ENCODE measurements at regions not wholly inside any gene's neighbourhood (a gene's known extent, or its start where the extent isn't known, plus 50 kb on each side); places are given as distances from the start of the nearest gene placed in this dataset.

DNA sequence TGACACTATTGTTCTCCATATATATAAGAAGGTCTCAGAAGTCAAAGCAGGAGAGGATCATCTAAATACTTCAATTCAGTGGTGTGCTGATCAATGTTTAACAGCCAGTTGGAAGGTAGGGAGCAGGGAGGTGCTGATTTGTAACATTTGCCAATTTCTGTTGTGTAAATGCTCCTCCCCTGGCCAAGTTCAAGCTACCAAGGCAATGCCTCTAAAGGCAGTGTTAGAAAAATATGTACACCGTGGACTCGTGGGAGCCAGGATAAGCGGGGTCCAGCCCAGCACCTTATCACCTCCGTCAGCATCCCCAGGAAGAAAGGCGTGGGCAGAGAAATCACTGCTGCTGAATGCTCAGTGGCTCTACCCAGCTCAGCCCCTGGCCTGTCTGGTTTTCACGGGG lies 75.3 kb upstream of the COX10 start:
- Histone ChIP-seq H3K4me1 (no peaks in the 10 kb centered on the region), H3K4me3 (no peak overlapping the region), H3K36me3 (no peaks in the 10 kb centered on the region), H3K27ac (no peak overlapping the region), H3K27me3 (no peaks in the 10 kb centered on the region), H3K9me3 (no peaks in the 10 kb centered on the region)
- intact Hi-C loops (cut with DNase I), result no loop called here
- no peak for DNase-seq
- no peak for ATAC-seq
- TF ChIP-seq, protein P1, sequence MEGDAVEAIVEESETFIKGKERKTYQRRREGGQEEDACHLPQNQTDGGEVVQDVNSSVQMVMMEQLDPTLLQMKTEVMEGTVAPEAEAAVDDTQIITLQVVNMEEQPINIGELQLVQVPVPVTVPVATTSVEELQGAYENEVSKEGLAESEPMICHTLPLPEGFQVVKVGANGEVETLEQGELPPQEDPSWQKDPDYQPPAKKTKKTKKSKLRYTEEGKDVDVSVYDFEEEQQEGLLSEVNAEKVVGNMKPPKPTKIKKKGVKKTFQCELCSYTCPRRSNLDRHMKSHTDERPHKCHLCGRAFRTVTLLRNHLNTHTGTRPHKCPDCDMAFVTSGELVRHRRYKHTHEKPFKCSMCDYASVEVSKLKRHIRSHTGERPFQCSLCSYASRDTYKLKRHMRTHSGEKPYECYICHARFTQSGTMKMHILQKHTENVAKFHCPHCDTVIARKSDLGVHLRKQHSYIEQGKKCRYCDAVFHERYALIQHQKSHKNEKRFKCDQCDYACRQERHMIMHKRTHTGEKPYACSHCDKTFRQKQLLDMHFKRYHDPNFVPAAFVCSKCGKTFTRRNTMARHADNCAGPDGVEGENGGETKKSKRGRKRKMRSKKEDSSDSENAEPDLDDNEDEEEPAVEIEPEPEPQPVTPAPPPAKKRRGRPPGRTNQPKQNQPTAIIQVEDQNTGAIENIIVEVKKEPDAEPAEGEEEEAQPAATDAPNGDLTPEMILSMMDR (IDR thresholded peaks at IDR 0.05), result no peak

DNA sequence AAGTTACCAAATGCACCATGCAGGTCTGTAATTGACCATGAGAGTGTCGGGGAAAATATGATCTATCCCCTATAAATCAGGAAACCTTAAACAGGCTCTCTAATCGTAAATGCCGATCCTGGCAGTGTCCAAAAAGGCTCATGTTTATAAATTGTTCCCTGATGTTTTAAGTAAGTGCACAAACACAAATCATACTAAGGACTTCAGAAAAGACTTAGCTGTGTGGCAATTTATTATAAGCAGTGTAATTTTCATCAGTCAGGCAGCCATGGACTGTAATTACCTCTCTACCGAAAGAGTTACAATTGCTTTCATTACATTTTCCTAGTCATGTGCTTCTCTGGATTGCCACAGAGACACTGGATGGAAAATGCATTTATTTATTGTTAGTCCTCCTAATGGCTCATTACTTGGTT lies 73.4 kb upstream of the COX10 start:
- TF ChIP-seq, protein P1 (IDR thresholded peaks at IDR 0.05), result no peak
- no peaks in the 10 kb centered on the region for H3K4me1 ChIP-seq
- intact Hi-C loops (cut with DNase I), result no loop called here
- no peaks in the 10 kb centered on the region for H3K9me3 ChIP-seq
- H3K27ac ChIP-seq, result no peak overlapping the region
- no peaks in the 10 kb centered on the region for H3K36me3 ChIP-seq
- DNase-seq (no peak), ATAC-seq (no peak)
- no peaks in the 10 kb centered on the region for H3K27me3 ChIP-seq
- H3K4me3 ChIP-seq, result no peak overlapping the region

DNA sequence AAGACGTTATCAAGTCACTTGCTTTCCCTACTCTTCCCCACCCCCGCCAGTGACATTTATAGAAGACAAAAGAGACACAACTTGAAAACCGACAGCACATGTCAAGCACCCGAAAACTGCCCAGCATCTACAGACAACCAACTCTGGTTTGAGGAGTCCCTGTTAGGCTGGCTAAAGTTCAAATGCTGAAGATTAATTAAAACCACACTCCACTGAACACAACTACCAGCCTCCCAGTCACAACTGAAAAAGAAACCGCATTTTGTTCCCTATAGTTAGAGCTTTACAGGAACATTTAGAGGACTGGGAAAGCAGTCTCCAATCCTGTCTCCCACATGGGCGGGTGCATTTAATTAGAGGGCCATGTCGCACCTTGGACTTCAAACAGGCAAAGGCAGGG lies 73.0 kb upstream of the COX10 start:
- no peaks in the 10 kb centered on the region for H3K4me1 ChIP-seq
- H3K9me3 ChIP-seq, result no peaks in the 10 kb centered on the region
- H3K27me3 ChIP-seq, result no peaks in the 10 kb centered on the region
- intact Hi-C loops (cut with DNase I), result no loop called here
- ATAC-seq (no peak), DNase-seq (no peak)
- no peaks in the 10 kb centered on the region for H3K36me3 ChIP-seq
- TF ChIP-seq, protein P1 (IDR thresholded peaks at IDR 0.05), result no peak
- no peak overlapping the region for H3K27ac ChIP-seq
- no peak overlapping the region for H3K4me3 ChIP-seq

DNA sequence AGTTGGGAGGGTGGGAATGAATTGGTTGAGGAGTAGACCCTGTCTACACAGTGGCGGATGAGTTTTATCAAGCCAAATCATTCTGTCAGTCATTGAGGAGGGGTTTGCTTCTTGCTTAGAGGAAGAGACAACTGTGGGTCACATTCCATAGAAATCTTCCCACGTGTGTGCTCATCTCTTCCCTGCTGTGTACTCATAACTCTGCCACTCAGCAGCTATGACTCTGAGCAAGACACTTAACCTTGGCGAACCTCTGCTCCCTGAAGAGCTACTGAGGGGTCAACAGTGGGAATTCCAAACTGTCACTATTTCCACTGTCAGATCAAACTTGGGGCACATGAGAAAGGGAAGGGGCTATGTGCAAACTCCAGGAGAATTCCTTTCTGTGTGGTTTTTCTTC lies 72.6 kb upstream of the COX10 start:
- no peak for ATAC-seq
- no peak for DNase-seq

DNA sequence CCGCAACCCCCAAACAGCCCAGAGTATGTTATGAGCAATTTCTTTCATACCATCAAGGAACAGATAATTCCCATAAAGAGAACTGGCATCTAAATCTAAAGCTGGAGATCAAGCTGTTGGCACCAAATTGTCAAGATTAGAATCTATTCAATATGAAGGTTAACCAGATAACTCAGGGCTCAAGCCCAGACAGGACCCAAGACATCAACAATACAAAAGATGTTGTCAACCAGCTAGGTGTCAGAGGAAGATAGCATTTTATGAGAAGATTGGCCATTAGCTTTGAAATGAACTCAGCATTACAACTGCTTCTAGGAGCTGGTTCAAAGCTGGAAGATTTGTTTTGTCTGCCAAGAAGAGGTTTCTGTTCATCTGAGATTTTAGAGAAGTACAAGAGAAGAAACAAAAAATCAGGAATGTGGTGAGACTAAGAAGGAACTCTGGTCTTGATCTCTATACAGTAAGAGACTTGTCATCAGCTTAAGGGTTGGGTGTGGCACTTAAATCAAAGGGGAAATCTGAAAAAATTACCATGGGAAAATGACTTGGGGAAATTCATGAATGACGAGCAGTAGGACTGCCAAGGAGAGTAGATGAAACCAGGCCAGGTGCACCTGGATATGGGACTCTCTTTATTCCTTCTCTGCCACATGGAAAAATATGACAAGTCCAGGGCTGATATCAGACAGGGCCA lies 64.2 kb upstream of the COX10 start:
- Histone ChIP-seq H3K27ac (no peak overlapping the region), H3K4me3 (no peak overlapping the region), H3K4me1 (no peaks in the 10 kb centered on the region), H3K9me3 (no peaks in the 10 kb centered on the region), H3K36me3 (no peaks in the 10 kb centered on the region), H3K27me3 (no peaks in the 10 kb centered on the region)
- ATAC-seq, result no peak
- intact Hi-C loops (cut with DNase I), result no loop called here
- DNase-seq, result no peak
- TF ChIP-seq, protein P1 (IDR thresholded peaks at IDR 0.05), result no peak

More for the DNA sequence above, 72.6 kb upstream of the COX10 start:
- Histone ChIP-seq H3K9me3 (no peaks in the 10 kb centered on the region), H3K27me3 (no peaks in the 10 kb centered on the region), H3K4me1 (no peaks in the 10 kb centered on the region), H3K4me3 (no peak overlapping the region), H3K27ac (no peak overlapping the region), H3K36me3 (no peaks in the 10 kb centered on the region)
- intact Hi-C loops (cut with DNase I), result no loop called here
- TF ChIP-seq, protein P1 (IDR thresholded peaks at IDR 0.05), result no peak

Measured in upper lobe of right lung (tissue), 1 donor.